ENCODE measurements at regions not wholly inside any gene's neighbourhood (a gene's known extent, or its start where the extent isn't known, plus 50 kb on each side); places are given as distances from the start of the nearest gene placed in this dataset.

GRCh38 chr14:51335531-51335930 lies 95.5 kb downstream of the TMX1 start:
- Histone ChIP-seq H3K27me3 (no peaks in the 10 kb centered on the region), H3K4me1 (no peaks in the 10 kb centered on the region), H3K4me3 (ENCODE audit: low read depth, low read length) (no peak overlapping the region), H3K9me3 (no peaks in the 10 kb centered on the region), H3K36me3 (no peaks in the 10 kb centered on the region)
- no peak for DNase-seq
- no peak for TF ChIP-seq CTCF (IDR thresholded peaks at IDR 0.05; ENCODE audit: low read depth, low read length)

- no peak for TF ChIP-seq CTCF (IDR thresholded peaks at IDR 0.05; ENCODE audit: low read depth, low read length)
- no peak for DNase-seq
- Histone ChIP-seq H3K4me3 (ENCODE audit: low read depth, low read length) (no peak overlapping the region), H3K9me3 (no peaks in the 10 kb centered on the region), H3K36me3 (no peaks in the 10 kb centered on the region), H3K4me1 (no peaks in the 10 kb centered on the region), H3K27me3 (no peaks in the 10 kb centered on the region)
These were observed 96.1 kb downstream of the TMX1 start for GRCh38 chr14:51335961-51336723.

- Histone ChIP-seq H3K27me3 (no peaks in the 10 kb centered on the region), H3K4me3 (ENCODE audit: low read depth, low read length) (no peak overlapping the region), H3K9me3 (no peaks in the 10 kb centered on the region), H3K36me3 (no peaks in the 10 kb centered on the region), H3K4me1 (no peaks in the 10 kb centered on the region)
- TF ChIP-seq CTCF (IDR thresholded peaks at IDR 0.05; ENCODE audit: low read depth, low read length), result no peak
- DNase-seq, result no peak
These were observed 96.7 kb downstream of the TMX1 start for GRCh38 chr14:51336734-51337133.

GRCh38 chr14:51337520-51337919 lies 97.5 kb downstream of the TMX1 start:
- TF ChIP-seq CTCF (IDR thresholded peaks at IDR 0.05; ENCODE audit: low read depth, low read length), result no peak
- no peak overlapping the region for H3K4me3 ChIP-seq (ENCODE audit: low read depth, low read length)
- no peaks in the 10 kb centered on the region for H3K27me3 ChIP-seq
- peaks cover 2% of the 10 kb centered on the region; the same call in 1 of the 2 replicates for H3K4me1 ChIP-seq
- DNase-seq, result peak; percentile 14
- no peaks in the 10 kb centered on the region for H3K36me3 ChIP-seq
- no peaks in the 10 kb centered on the region for H3K9me3 ChIP-seq

- H3K4me3 ChIP-seq (ENCODE audit: low read depth, low read length), result no peak overlapping the region
- H3K36me3 ChIP-seq, result no peaks in the 10 kb centered on the region
- no peaks in the 10 kb centered on the region for H3K27me3 ChIP-seq
- no peaks in the 10 kb centered on the region for H3K9me3 ChIP-seq
- no peak for DNase-seq
- H3K4me1 ChIP-seq, result peaks cover 2% of the 10 kb centered on the region; the same call in 1 of the 2 replicates
- no peak for TF ChIP-seq CTCF (IDR thresholded peaks at IDR 0.05; ENCODE audit: low read depth, low read length)
These were observed 101.3 kb downstream of the TMX1 start for GRCh38 chr14:51341338-51341737.

- no peak for TF ChIP-seq CTCF (IDR thresholded peaks at IDR 0.05; ENCODE audit: low read depth, low read length)
- Histone ChIP-seq H3K4me3 (ENCODE audit: low read depth, low read length) (no peak overlapping the region), H3K4me1 (peaks cover 2% of the 10 kb centered on the region; the same call in 1 of the 2 replicates), H3K36me3 (no peaks in the 10 kb centered on the region), H3K27me3 (no peaks in the 10 kb centered on the region), H3K9me3 (no peaks in the 10 kb centered on the region; the same call in 1 of the 2 replicates)
- DNase-seq, result no peak
These were observed 102.2 kb downstream of the TMX1 start for GRCh38 chr14:51342226-51342625.

All from BE2C (cell line).